Keratinocyte (primary cell): ENCODE measurements at regions not wholly inside any gene's neighbourhood (a gene's known extent, or its start where the extent isn't known, plus 50 kb on each side); places are given as distances from the start of the nearest gene placed in this dataset.

Experiments used
- DNase-seq: peaks from one replicate; pipeline ENCODE4 v3.0.0-alpha.2; 2011; ENCODE audit warnings: low read depth, missing footprints, low spot score
- FAIRE-seq: peaks from 2 replicates; lab custom pipeline; 2011; peaks lifted over from hg19 to GRCh38; lab: Jason Lieb, UNC
- H2AFZ ChIP-seq: 2 replicates; pipeline ENCODE4 v1.6.0; 2012; ENCODE audit warnings: low read length, control low read depth, inconsistent platforms; ENCODE audit not compliant: control insufficient read depth
- H3K27ac ChIP-seq: 2 replicates; pipeline ENCODE4 v1.5.1; 2011; ENCODE audit warnings: low read length; ENCODE audit not compliant: control insufficient read depth, insufficient read depth
- H3K27me3 ChIP-seq: 3 replicates; pipeline ENCODE4 v1.6.0; 2011; ENCODE audit warnings: low read length; ENCODE audit not compliant: control insufficient read depth, insufficient read depth; ENCODE audit errors: extremely low read depth
- H3K36me3 ChIP-seq, 2 experiments: 2 replicates in 1 of 2; 3 replicates in 1 of 2; pipeline ENCODE4 v1.5.1; 2011; ENCODE audit warnings: low read length in 2 of 2, mild to moderate bottlenecking in 1 of 2; ENCODE audit not compliant: control insufficient read depth in 2 of 2, insufficient read depth in 2 of 2; ENCODE audit errors: extremely low read depth in 1 of 2
- H3K4me1 ChIP-seq: 3 replicates; pipeline ENCODE4 v1.5.1; 2011; ENCODE audit warnings: low read length; ENCODE audit not compliant: control insufficient read depth, insufficient read depth; ENCODE audit errors: extremely low read depth
- H3K4me2 ChIP-seq: 3 replicates; pipeline ENCODE4 v1.6.0; 2011; ENCODE audit warnings: low read depth, low read length; ENCODE audit not compliant: control insufficient read depth, insufficient read depth; ENCODE audit errors: extremely low read depth
- H3K4me3 ChIP-seq, 3 experiments: fragments of 200-600 bp in 1 of 3; sonication (generic) in 1 of 3; 2 replicates in 2 of 3; 3 replicates in 1 of 3; pipeline ENCODE4 v1.5.1; 2011 to 2016; ENCODE audit warnings: low read length in 3 of 3, mild to moderate bottlenecking in 3 of 3, control low read depth in 2 of 3, inconsistent platforms in 1 of 3, low read depth in 1 of 3, mixed read lengths in 1 of 3, mixed run types in 1 of 3, moderate library complexity in 1 of 3; ENCODE audit not compliant: control insufficient read depth in 2 of 3, insufficient read depth in 2 of 3; ENCODE audit errors: extremely low read depth in 1 of 3
- H3K79me2 ChIP-seq: 2 replicates; pipeline ENCODE4 v1.6.0; 2012; ENCODE audit warnings: low read length; ENCODE audit not compliant: control insufficient read depth, insufficient read depth
- H3K9ac ChIP-seq: 3 replicates; pipeline ENCODE4 v1.6.0; 2011; ENCODE audit warnings: low read length; ENCODE audit not compliant: control insufficient read depth, insufficient read depth; ENCODE audit errors: extremely low read depth
- H3K9me1 ChIP-seq: 3 replicates; pipeline ENCODE4 v1.6.0; 2011; ENCODE audit warnings: low read length; ENCODE audit not compliant: control insufficient read depth, insufficient read depth; ENCODE audit errors: extremely low read depth
- H3K9me3 ChIP-seq: 2 replicates; pipeline ENCODE4 v1.5.1; 2012; ENCODE audit warnings: low read depth, low read length; ENCODE audit not compliant: control insufficient read depth
- H4K20me1 ChIP-seq: 3 replicates; pipeline ENCODE4 v1.6.0; 2011; ENCODE audit warnings: low read length; ENCODE audit not compliant: control insufficient read depth, insufficient read depth; ENCODE audit errors: extremely low read depth
- EZH2 ChIP-seq: IDR thresholded peaks from one replicate; pipeline ENCODE4 v1.6.1; 2012; ENCODE audit warnings: inconsistent platforms, mild to moderate bottlenecking, low read length, moderate library complexity
- dilution Hi-C: fragments of 300-500 bp; cut with MboI; formaldehyde crosslinking; loops from one replicate; pipeline ENCODE4 v1.7.0; 2020; ENCODE audit warnings: low sequenced_read_pairs; ENCODE audit not compliant: extremely low pct_ligation_motif_present
- TF ChIP-seq, protein P1 (sequence below), 3 experiments: IDR thresholded peaks in 1 of 3; conservative IDR thresholded peaks in 1 of 3; optimal IDR thresholded peaks in 1 of 3; 2 replicates in 2 of 3; 3 replicates in 1 of 3; pipeline versions ENCODE3 to v1.5.1; 2011; ENCODE audit warnings: low read length in 3 of 3, mild to moderate bottlenecking in 3 of 3, moderate library complexity in 2 of 3, control low read depth in 1 of 3, inconsistent platforms in 1 of 3; ENCODE audit not compliant: insufficient read depth in 2 of 3; ENCODE audit errors: extremely low read depth in 1 of 3

GRCh38 chr22:47933226-47933625, 1170.8 kb downstream of the TBC1D22A start:
- H3K36me3 ChIP-seq: no peaks in the 10 kb centered on the region
- dilution Hi-C loops: no loop called here
- no peak for FAIRE-seq

GRCh38 chr22:47929646-47930185, 1167.3 kb downstream of the TBC1D22A start:
- H3K9ac ChIP-seq: no peak overlapping the region
- FAIRE-seq: no peak

More at GRCh38 chr22:47933226-47933625, 1170.8 kb downstream of the TBC1D22A start:
- no peak for DNase-seq
- Histone ChIP-seq H3K4me2 (no peak overlapping the region), H3K9ac (no peak overlapping the region), H3K79me2 (no peaks in the 10 kb centered on the region), H3K27me3 (no peaks in the 10 kb centered on the region), H3K9me1 (no peaks in the 10 kb centered on the region), H2AFZ (no peak overlapping the region), H3K4me1 (no peaks in the 10 kb centered on the region), H3K27ac (no peak overlapping the region), H4K20me1 (no peaks in the 10 kb centered on the region), H3K4me3 (no peak overlapping the region), H3K9me3 (peaks cover 5% of the 10 kb centered on the region)
- TF ChIP-seq EZH2: no peak
- TF ChIP-seq, protein P1, sequence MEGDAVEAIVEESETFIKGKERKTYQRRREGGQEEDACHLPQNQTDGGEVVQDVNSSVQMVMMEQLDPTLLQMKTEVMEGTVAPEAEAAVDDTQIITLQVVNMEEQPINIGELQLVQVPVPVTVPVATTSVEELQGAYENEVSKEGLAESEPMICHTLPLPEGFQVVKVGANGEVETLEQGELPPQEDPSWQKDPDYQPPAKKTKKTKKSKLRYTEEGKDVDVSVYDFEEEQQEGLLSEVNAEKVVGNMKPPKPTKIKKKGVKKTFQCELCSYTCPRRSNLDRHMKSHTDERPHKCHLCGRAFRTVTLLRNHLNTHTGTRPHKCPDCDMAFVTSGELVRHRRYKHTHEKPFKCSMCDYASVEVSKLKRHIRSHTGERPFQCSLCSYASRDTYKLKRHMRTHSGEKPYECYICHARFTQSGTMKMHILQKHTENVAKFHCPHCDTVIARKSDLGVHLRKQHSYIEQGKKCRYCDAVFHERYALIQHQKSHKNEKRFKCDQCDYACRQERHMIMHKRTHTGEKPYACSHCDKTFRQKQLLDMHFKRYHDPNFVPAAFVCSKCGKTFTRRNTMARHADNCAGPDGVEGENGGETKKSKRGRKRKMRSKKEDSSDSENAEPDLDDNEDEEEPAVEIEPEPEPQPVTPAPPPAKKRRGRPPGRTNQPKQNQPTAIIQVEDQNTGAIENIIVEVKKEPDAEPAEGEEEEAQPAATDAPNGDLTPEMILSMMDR (optimal IDR thresholded peaks at IDR 0.05 in 1 of 3, IDR thresholded peaks at IDR 0.05 in 1 of 3, conservative IDR thresholded peaks at IDR 0.05 in 1 of 3; ENCODE audit: extremely low read depth in 1 of 3, insufficient read depth in 2 of 3, low read length in 3 of 3): no peak

More at GRCh38 chr22:47929646-47930185, 1167.3 kb downstream of the TBC1D22A start:
- H3K27ac ChIP-seq: no peak overlapping the region
- H3K27me3 ChIP-seq: no peaks in the 10 kb centered on the region
- H3K36me3 ChIP-seq: no peaks in the 10 kb centered on the region
- no peak overlapping the region for H3K4me3 ChIP-seq
- no peaks in the 10 kb centered on the region for H4K20me1 ChIP-seq
- H2AFZ ChIP-seq: no peak overlapping the region
- no peaks in the 10 kb centered on the region for H3K9me1 ChIP-seq
- H3K9me3 ChIP-seq: peaks cover 8% of the 10 kb centered on the region
- H3K4me1 ChIP-seq: no peaks in the 10 kb centered on the region
- dilution Hi-C loops: no loop called here
- no peak for DNase-seq
- H3K4me2 ChIP-seq: no peak overlapping the region
- TF ChIP-seq EZH2: no peak
- TF ChIP-seq, protein P1 (optimal IDR thresholded peaks at IDR 0.05 in 1 of 3, IDR thresholded peaks at IDR 0.05 in 1 of 3, conservative IDR thresholded peaks at IDR 0.05 in 1 of 3; ENCODE audit: extremely low read depth in 1 of 3, insufficient read depth in 2 of 3, low read length in 3 of 3): no peak
- no peaks in the 10 kb centered on the region for H3K79me2 ChIP-seq
